Esophagus muscularis mucosa (tissue), 4 donors: ENCODE measurements at regions not wholly inside any gene's neighbourhood (a gene's known extent, or its start where the extent isn't known, plus 50 kb on each side); places are given as distances from the start of the nearest gene placed in this dataset.

Experiments used
- EP300 ChIP-seq: sonication (generic); formaldehyde crosslinking; IDR thresholded peaks from one replicate; pipeline ENCODE4 v1.6.1; 2017; ENCODE audit warnings: antibody characterized with exemption
- POLR2A ChIP-seq: fragments of 450-650 bp; IDR thresholded peaks from one replicate; pipeline ENCODE4 v1.6.1; 2017; ENCODE audit warnings: antibody characterized with exemption, moderate library complexity, mild to moderate bottlenecking, low read depth
- TF ChIP-seq, protein P1 (sequence below), 3 experiments: fragments of 200-600 bp in 2 of 3; fragments of 450-650 bp in 1 of 3; sonication (generic) in 2 of 3; IDR thresholded peaks; one replicate each; pipeline ENCODE4 v1.5.1; 2017 to 2019; ENCODE audit warnings: antibody characterized with exemption in 3 of 3, mild to moderate bottlenecking in 2 of 3, moderate library complexity in 1 of 3

DNA sequence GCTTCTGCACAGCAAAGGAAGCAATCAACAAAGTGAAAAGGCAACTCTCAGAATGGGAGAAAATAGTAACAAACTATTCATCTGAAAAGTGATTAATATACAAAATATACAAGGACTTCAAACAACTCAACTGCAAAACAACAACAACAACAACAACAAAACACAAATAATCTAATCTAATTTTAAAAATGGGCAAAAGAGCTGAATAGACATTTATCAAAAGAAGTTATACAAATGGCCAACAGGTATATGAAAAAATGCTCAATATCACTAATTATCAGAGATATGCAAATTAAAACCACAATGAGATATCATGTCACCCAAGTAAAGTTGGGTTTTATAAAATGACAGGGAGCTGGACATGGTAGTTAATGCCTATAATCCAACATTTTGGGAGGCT lies 602.8 kb upstream of the DIAPH2 start:
- TF ChIP-seq, protein P1, sequence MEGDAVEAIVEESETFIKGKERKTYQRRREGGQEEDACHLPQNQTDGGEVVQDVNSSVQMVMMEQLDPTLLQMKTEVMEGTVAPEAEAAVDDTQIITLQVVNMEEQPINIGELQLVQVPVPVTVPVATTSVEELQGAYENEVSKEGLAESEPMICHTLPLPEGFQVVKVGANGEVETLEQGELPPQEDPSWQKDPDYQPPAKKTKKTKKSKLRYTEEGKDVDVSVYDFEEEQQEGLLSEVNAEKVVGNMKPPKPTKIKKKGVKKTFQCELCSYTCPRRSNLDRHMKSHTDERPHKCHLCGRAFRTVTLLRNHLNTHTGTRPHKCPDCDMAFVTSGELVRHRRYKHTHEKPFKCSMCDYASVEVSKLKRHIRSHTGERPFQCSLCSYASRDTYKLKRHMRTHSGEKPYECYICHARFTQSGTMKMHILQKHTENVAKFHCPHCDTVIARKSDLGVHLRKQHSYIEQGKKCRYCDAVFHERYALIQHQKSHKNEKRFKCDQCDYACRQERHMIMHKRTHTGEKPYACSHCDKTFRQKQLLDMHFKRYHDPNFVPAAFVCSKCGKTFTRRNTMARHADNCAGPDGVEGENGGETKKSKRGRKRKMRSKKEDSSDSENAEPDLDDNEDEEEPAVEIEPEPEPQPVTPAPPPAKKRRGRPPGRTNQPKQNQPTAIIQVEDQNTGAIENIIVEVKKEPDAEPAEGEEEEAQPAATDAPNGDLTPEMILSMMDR (IDR thresholded peaks at IDR 0.05) = no peak
- no peak for TF ChIP-seq EP300
- no peak for TF ChIP-seq POLR2A
